Keratinocyte (primary cell): ENCODE measurements at regions not wholly inside any gene's neighbourhood (a gene's known extent, or its start where the extent isn't known, plus 50 kb on each side); places are given as distances from the start of the nearest gene placed in this dataset.

Source experiments
- DNase-seq: peaks from one replicate; pipeline ENCODE4 v3.0.0-alpha.2; 2011; ENCODE audit warnings: low read depth, missing footprints, low spot score
- FAIRE-seq: peaks from 2 replicates; lab custom pipeline; 2011; peaks lifted over from hg19 to GRCh38; lab: Jason Lieb, UNC
- H2AFZ ChIP-seq: 2 replicates; pipeline ENCODE4 v1.6.0; 2012; ENCODE audit warnings: low read length, control low read depth, inconsistent platforms; ENCODE audit not compliant: control insufficient read depth
- H3K27ac ChIP-seq: 2 replicates; pipeline ENCODE4 v1.5.1; 2011; ENCODE audit warnings: low read length; ENCODE audit not compliant: control insufficient read depth, insufficient read depth
- H3K27me3 ChIP-seq: 3 replicates; pipeline ENCODE4 v1.6.0; 2011; ENCODE audit warnings: low read length; ENCODE audit not compliant: control insufficient read depth, insufficient read depth; ENCODE audit errors: extremely low read depth
- H3K36me3 ChIP-seq, 2 experiments: 2 replicates in 1 of 2; 3 replicates in 1 of 2; pipeline ENCODE4 v1.5.1; 2011; ENCODE audit warnings: low read length in 2 of 2, mild to moderate bottlenecking in 1 of 2; ENCODE audit not compliant: control insufficient read depth in 2 of 2, insufficient read depth in 2 of 2; ENCODE audit errors: extremely low read depth in 1 of 2
- H3K4me1 ChIP-seq: 3 replicates; pipeline ENCODE4 v1.5.1; 2011; ENCODE audit warnings: low read length; ENCODE audit not compliant: control insufficient read depth, insufficient read depth; ENCODE audit errors: extremely low read depth
- H3K4me2 ChIP-seq: 3 replicates; pipeline ENCODE4 v1.6.0; 2011; ENCODE audit warnings: low read depth, low read length; ENCODE audit not compliant: control insufficient read depth, insufficient read depth; ENCODE audit errors: extremely low read depth
- H3K4me3 ChIP-seq, 3 experiments: fragments of 200-600 bp in 1 of 3; sonication (generic) in 1 of 3; 2 replicates in 2 of 3; 3 replicates in 1 of 3; pipeline ENCODE4 v1.5.1; 2011 to 2016; ENCODE audit warnings: low read length in 3 of 3, mild to moderate bottlenecking in 3 of 3, control low read depth in 2 of 3, inconsistent platforms in 1 of 3, low read depth in 1 of 3, mixed read lengths in 1 of 3, mixed run types in 1 of 3, moderate library complexity in 1 of 3; ENCODE audit not compliant: control insufficient read depth in 2 of 3, insufficient read depth in 2 of 3; ENCODE audit errors: extremely low read depth in 1 of 3
- H3K79me2 ChIP-seq: 2 replicates; pipeline ENCODE4 v1.6.0; 2012; ENCODE audit warnings: low read length; ENCODE audit not compliant: control insufficient read depth, insufficient read depth
- H3K9ac ChIP-seq: 3 replicates; pipeline ENCODE4 v1.6.0; 2011; ENCODE audit warnings: low read length; ENCODE audit not compliant: control insufficient read depth, insufficient read depth; ENCODE audit errors: extremely low read depth
- H3K9me1 ChIP-seq: 3 replicates; pipeline ENCODE4 v1.6.0; 2011; ENCODE audit warnings: low read length; ENCODE audit not compliant: control insufficient read depth, insufficient read depth; ENCODE audit errors: extremely low read depth
- H3K9me3 ChIP-seq: 2 replicates; pipeline ENCODE4 v1.5.1; 2012; ENCODE audit warnings: low read depth, low read length; ENCODE audit not compliant: control insufficient read depth
- H4K20me1 ChIP-seq: 3 replicates; pipeline ENCODE4 v1.6.0; 2011; ENCODE audit warnings: low read length; ENCODE audit not compliant: control insufficient read depth, insufficient read depth; ENCODE audit errors: extremely low read depth
- EZH2 ChIP-seq: IDR thresholded peaks from one replicate; pipeline ENCODE4 v1.6.1; 2012; ENCODE audit warnings: inconsistent platforms, mild to moderate bottlenecking, low read length, moderate library complexity
- dilution Hi-C: fragments of 300-500 bp; cut with MboI; formaldehyde crosslinking; loops from one replicate; pipeline ENCODE4 v1.7.0; 2020; ENCODE audit warnings: low sequenced_read_pairs; ENCODE audit not compliant: extremely low pct_ligation_motif_present
- TF ChIP-seq, protein P1 (sequence below), 3 experiments: IDR thresholded peaks in 1 of 3; conservative IDR thresholded peaks in 1 of 3; optimal IDR thresholded peaks in 1 of 3; 2 replicates in 2 of 3; 3 replicates in 1 of 3; pipeline versions ENCODE3 to v1.5.1; 2011; ENCODE audit warnings: low read length in 3 of 3, mild to moderate bottlenecking in 3 of 3, moderate library complexity in 2 of 3, control low read depth in 1 of 3, inconsistent platforms in 1 of 3; ENCODE audit not compliant: insufficient read depth in 2 of 3; ENCODE audit errors: extremely low read depth in 1 of 3

- Histone ChIP-seq H3K79me2 (no peaks in the 10 kb centered on the region), H4K20me1 (no peaks in the 10 kb centered on the region), H3K9me1 (no peaks in the 10 kb centered on the region), H3K9me3 (no peaks in the 10 kb centered on the region), H3K4me1 (no peaks in the 10 kb centered on the region), H3K9ac (no peak overlapping the region), H3K27ac (no peak overlapping the region), H3K4me2 (no peak overlapping the region), H3K4me3 (no peak overlapping the region), H3K27me3 (no peaks in the 10 kb centered on the region), H3K36me3 (no peaks in the 10 kb centered on the region), H2AFZ (no peak overlapping the region)
- no peak for TF ChIP-seq EZH2
- TF ChIP-seq, protein P1, sequence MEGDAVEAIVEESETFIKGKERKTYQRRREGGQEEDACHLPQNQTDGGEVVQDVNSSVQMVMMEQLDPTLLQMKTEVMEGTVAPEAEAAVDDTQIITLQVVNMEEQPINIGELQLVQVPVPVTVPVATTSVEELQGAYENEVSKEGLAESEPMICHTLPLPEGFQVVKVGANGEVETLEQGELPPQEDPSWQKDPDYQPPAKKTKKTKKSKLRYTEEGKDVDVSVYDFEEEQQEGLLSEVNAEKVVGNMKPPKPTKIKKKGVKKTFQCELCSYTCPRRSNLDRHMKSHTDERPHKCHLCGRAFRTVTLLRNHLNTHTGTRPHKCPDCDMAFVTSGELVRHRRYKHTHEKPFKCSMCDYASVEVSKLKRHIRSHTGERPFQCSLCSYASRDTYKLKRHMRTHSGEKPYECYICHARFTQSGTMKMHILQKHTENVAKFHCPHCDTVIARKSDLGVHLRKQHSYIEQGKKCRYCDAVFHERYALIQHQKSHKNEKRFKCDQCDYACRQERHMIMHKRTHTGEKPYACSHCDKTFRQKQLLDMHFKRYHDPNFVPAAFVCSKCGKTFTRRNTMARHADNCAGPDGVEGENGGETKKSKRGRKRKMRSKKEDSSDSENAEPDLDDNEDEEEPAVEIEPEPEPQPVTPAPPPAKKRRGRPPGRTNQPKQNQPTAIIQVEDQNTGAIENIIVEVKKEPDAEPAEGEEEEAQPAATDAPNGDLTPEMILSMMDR (optimal IDR thresholded peaks at IDR 0.05 in 1 of 3, IDR thresholded peaks at IDR 0.05 in 1 of 3, conservative IDR thresholded peaks at IDR 0.05 in 1 of 3; ENCODE audit: extremely low read depth in 1 of 3, insufficient read depth in 2 of 3, low read length in 3 of 3): no peak
- DNase-seq (no peak), FAIRE-seq (no peak)
- dilution Hi-C loops: no loop called here
Observed at GRCh38 chr2:133824869-133825268, 256.6 kb upstream of the NCKAP5 start.

GRCh38 chr2:133825778-133826177, 257.5 kb upstream of the NCKAP5 start:
- Histone ChIP-seq H3K9ac (no peak overlapping the region), H3K79me2 (no peaks in the 10 kb centered on the region), H3K27me3 (no peaks in the 10 kb centered on the region), H3K36me3 (no peaks in the 10 kb centered on the region), H2AFZ (no peak overlapping the region), H3K27ac (no peak overlapping the region), H3K9me1 (no peaks in the 10 kb centered on the region), H3K4me1 (no peaks in the 10 kb centered on the region), H3K4me2 (no peak overlapping the region), H3K4me3 (no peak overlapping the region), H3K9me3 (no peaks in the 10 kb centered on the region), H4K20me1 (no peaks in the 10 kb centered on the region)
- DNase-seq (no peak), FAIRE-seq (no peak)
- dilution Hi-C loops: no loop called here
- no peak for TF ChIP-seq EZH2
- TF ChIP-seq, protein P1 (optimal IDR thresholded peaks at IDR 0.05 in 1 of 3, IDR thresholded peaks at IDR 0.05 in 1 of 3, conservative IDR thresholded peaks at IDR 0.05 in 1 of 3; ENCODE audit: extremely low read depth in 1 of 3, insufficient read depth in 2 of 3, low read length in 3 of 3): no peak
